H1 (cell line): ENCODE measurements at regions not wholly inside any gene's neighbourhood (a gene's known extent, or its start where the extent isn't known, plus 50 kb on each side); places are given as distances from the start of the nearest gene placed in this dataset.
"Not testable (repeated sequence)": the region's sequence is repeated elsewhere in the genome, so short reads cannot be mapped to it uniquely, and the experiment has no call there.

Experiments
- CTCF ChIA-PET: fragments of 300-600 bp; sonication (Branson Sonifier 250); formaldehyde crosslinking; loops from one replicate; lab custom pipeline; 2021; ENCODE audit not compliant: partially characterized antibody; lab: Charles Lee
- POLR2A ChIA-PET: fragments of 300-600 bp; sonication (Branson Sonifier 250); formaldehyde crosslinking; loops from one replicate; lab custom pipeline; 2021; ENCODE audit warnings: inconsistent platforms; ENCODE audit not compliant: partially characterized antibody; lab: Charles Lee
- DNase-seq, 2 experiments: peaks; one replicate each; pipeline versions ENCODE4 v3.0.0 to v3.0.0-alpha.2; 2010 to 2022; ENCODE audit warnings: low spot score in 2 of 2, low read depth in 1 of 2, mixed read lengths in 1 of 2
- FAIRE-seq: peaks from 2 replicates; lab custom pipeline; 2011; peaks lifted over from hg19 to GRCh38; lab: Jason Lieb, UNC
- H2AFZ ChIP-seq: 2 replicates; pipeline ENCODE4 v1.8.1; 2012; ENCODE audit warnings: low read length, inconsistent platforms
- H2AK5ac ChIP-seq: 2 replicates; pipeline ENCODE4 v1.6.1; 2013; ENCODE audit warnings: low read depth, low read length
- H2BK120ac ChIP-seq: replicated peaks from 2 replicates; pipeline ENCODE3; 2013; ENCODE audit warnings: low read depth, low read length, inconsistent platforms
- H2BK12ac ChIP-seq: 2 replicates; pipeline ENCODE4 v1.6.1; 2013; ENCODE audit warnings: low read depth, low read length
- H2BK15ac ChIP-seq: 2 replicates; pipeline ENCODE4 v1.6.1; 2013; ENCODE audit warnings: low read length
- H2BK20ac ChIP-seq: 2 replicates; pipeline ENCODE4 v1.6.1; 2013; ENCODE audit warnings: low read length
- H2BK5ac ChIP-seq: 2 replicates; pipeline ENCODE4 v1.6.1; 2013; ENCODE audit warnings: low read depth, low read length
- H3K14ac ChIP-seq: 2 replicates; pipeline ENCODE4 v1.6.1; 2013; ENCODE audit warnings: inconsistent platforms; ENCODE audit not compliant: insufficient read length
- H3K18ac ChIP-seq: 2 replicates; pipeline ENCODE4 v1.6.1; 2013; ENCODE audit warnings: low read length; ENCODE audit errors: extremely low read depth
- H3K23ac ChIP-seq: 2 replicates; pipeline ENCODE4 v1.6.1; 2013; ENCODE audit warnings: inconsistent platforms; ENCODE audit not compliant: insufficient read length
- H3K23me2 ChIP-seq: 2 replicates; pipeline ENCODE4 v1.6.1; 2013; ENCODE audit warnings: low read depth, low read length
- H3K27ac ChIP-seq: 2 replicates; pipeline ENCODE4 v1.6.1; 2011; ENCODE audit warnings: low read depth, low read length, inconsistent platforms
- H3K27me3 ChIP-seq, 4 experiments: replicated peaks in 1 of 4; 1 replicate in 1 of 4; 2 replicates in 3 of 4; pipeline versions ENCODE4 v1.6.1 to v1.8.1; 2011 to 2013; ENCODE audit warnings: low read length in 3 of 4, mild to moderate bottlenecking in 3 of 4, inconsistent platforms in 2 of 4, mixed read lengths in 2 of 4, moderate library complexity in 1 of 4; ENCODE audit not compliant: control insufficient read depth in 3 of 4, insufficient read depth in 3 of 4; ENCODE audit errors: extremely low read depth in 1 of 4
- H3K36me3 ChIP-seq, 4 experiments: 2 replicates each; pipeline versions ENCODE4 v1.6.1 to v1.8.1; 2011 to 2013; ENCODE audit warnings: mild to moderate bottlenecking in 4 of 4, low read length in 3 of 4, moderate library complexity in 2 of 4, control low read depth in 1 of 4, inconsistent platforms in 1 of 4; ENCODE audit not compliant: insufficient read depth in 4 of 4, control insufficient read depth in 2 of 4
- H3K4ac ChIP-seq: replicated peaks from 2 replicates; pipeline ENCODE3; 2013; ENCODE audit warnings: low read length, low read depth, mixed read lengths, inconsistent platforms; ENCODE audit not compliant: insufficient read length
- H3K4me1 ChIP-seq, 4 experiments: replicated peaks in 1 of 4; 1 replicate in 1 of 4; 2 replicates in 3 of 4; pipeline versions ENCODE4 v1.6.1 to v1.8.1; 2011 to 2013; ENCODE audit warnings: low read length in 3 of 4, inconsistent platforms in 2 of 4, mixed read lengths in 1 of 4; ENCODE audit not compliant: insufficient read depth in 4 of 4, control insufficient read depth in 3 of 4
- H3K4me2 ChIP-seq, 2 experiments: 2 replicates each; pipeline versions ENCODE4 v1.6.1 to v1.8.1; 2011 to 2013; ENCODE audit warnings: low read depth in 2 of 2, low read length in 2 of 2, control low read depth in 1 of 2, inconsistent platforms in 1 of 2, mild to moderate bottlenecking in 1 of 2; ENCODE audit not compliant: insufficient read depth in 1 of 2
- H3K4me3 ChIP-seq, 4 experiments: fragments of 200-600, 300-600 bp in 1 of 4; sonication (generic), shearing (Covaris generic), sonication (Bioruptor Twin) in 1 of 4; 2 replicates each; pipeline versions ENCODE4 v1.5.1 to v1.8.1; 2011 to 2016; ENCODE audit warnings: low read length in 4 of 4, low read depth in 3 of 4, control low read depth in 2 of 4, inconsistent platforms in 2 of 4, mild to moderate bottlenecking in 2 of 4, mixed read lengths in 1 of 4, moderate library complexity in 1 of 4; ENCODE audit not compliant: insufficient read depth in 2 of 4; ENCODE audit errors: extremely low read depth in 1 of 4
- H3K56ac ChIP-seq: replicated peaks from 2 replicates; pipeline ENCODE3; 2013; ENCODE audit warnings: low read depth, mild to moderate bottlenecking, mixed read lengths, low read length, inconsistent platforms; ENCODE audit not compliant: insufficient read length
- H3K79me1 ChIP-seq: 2 replicates; pipeline ENCODE4 v1.6.1; 2013; ENCODE audit warnings: low read depth, low read length, control low read depth
- H3K79me2 ChIP-seq, 2 experiments: 2 replicates each; pipeline versions ENCODE4 v1.6.1 to v1.8.1; 2012 to 2013; ENCODE audit warnings: low read length in 2 of 2, mild to moderate bottlenecking in 2 of 2, inconsistent platforms in 1 of 2; ENCODE audit not compliant: insufficient read depth in 2 of 2, control insufficient read depth in 1 of 2
- H3K9ac ChIP-seq, 4 experiments: replicated peaks in 1 of 4; 1 replicate in 1 of 4; 2 replicates in 3 of 4; pipeline versions ENCODE4 v1.6.1 to v1.8.1; 2011 to 2013; ENCODE audit warnings: low read depth in 3 of 4, low read length in 3 of 4, control low read depth in 2 of 4, mild to moderate bottlenecking in 2 of 4, moderate library complexity in 2 of 4, inconsistent platforms in 1 of 4; ENCODE audit errors: extremely low read depth in 1 of 4
- H3K9me3 ChIP-seq, 2 experiments: 2 replicates each; pipeline versions ENCODE4 v1.6.1 to v1.8.1; 2012 to 2013; ENCODE audit warnings: mild to moderate bottlenecking in 2 of 2, moderate library complexity in 2 of 2, control low read depth in 1 of 2, inconsistent platforms in 1 of 2, low read depth in 1 of 2, low read length in 1 of 2, mixed read lengths in 1 of 2; ENCODE audit not compliant: insufficient read depth in 2 of 2
- H4K20me1 ChIP-seq, 2 experiments: replicated peaks in 1 of 2; 2 replicates each; pipeline versions ENCODE3 to v1.8.1; 2011 to 2013; ENCODE audit warnings: inconsistent platforms in 2 of 2, low read length in 2 of 2, mild to moderate bottlenecking in 1 of 2; ENCODE audit not compliant: insufficient read depth in 2 of 2, control insufficient read depth in 1 of 2
- H4K5ac ChIP-seq: 2 replicates; pipeline ENCODE4 v1.6.1; 2013; ENCODE audit warnings: low read length, low read depth, mixed read lengths, inconsistent platforms; ENCODE audit not compliant: insufficient read length
- H4K8ac ChIP-seq: 2 replicates; pipeline ENCODE4 v1.8.0; 2013; ENCODE audit warnings: mild to moderate bottlenecking, moderate library complexity, low read length, inconsistent platforms; ENCODE audit not compliant: insufficient read depth; ENCODE audit errors: extremely low read depth
- H4K91ac ChIP-seq: replicated peaks from 2 replicates; pipeline ENCODE3; 2013; ENCODE audit warnings: low read length, mixed read lengths, inconsistent platforms; ENCODE audit not compliant: insufficient read length
- ATF2 ChIP-seq: IDR thresholded peaks from 2 replicates; pipeline ENCODE4 v1.6.1; 2012; ENCODE audit warnings: low read length, inconsistent platforms
- CTBP2 ChIP-seq: IDR thresholded peaks from 2 replicates; pipeline ENCODE4 v1.7.0; 2011; ENCODE audit warnings: borderline replicate concordance, mild to moderate bottlenecking, moderate library complexity, mixed read lengths, low read length; ENCODE audit not compliant: insufficient read depth, insufficient read length
- PHF8 ChIP-seq: fragments of 200-600 bp; sonication (generic); conservative IDR thresholded peaks from 2 replicates; pipeline ENCODE4 v1.7.1; 2012; ENCODE audit warnings: low read depth, mild to moderate bottlenecking, inconsistent platforms, low read length, moderate library complexity
- TEAD4 ChIP-seq: IDR thresholded peaks from 2 replicates; pipeline ENCODE4 v1.6.1; 2012; ENCODE audit warnings: low read depth, low read length, inconsistent platforms, mixed read lengths
- WGBS, 2 experiments: shearing (Covaris generic) in 1 of 2; methylation state at CpG; one replicate each; pipeline versions ENCODE4 v1.1.6 to v1.1.7; 2013 to 2015; ENCODE audit warnings: low lambda C conversion rate in 2 of 2, mixed read lengths in 2 of 2, inconsistent platforms in 1 of 2, low coverage in 1 of 2, missing lambda C conversion rate in 1 of 2; ENCODE audit not compliant: insufficient replicate concordance in 2 of 2, insufficient coverage in 1 of 2, insufficient read length in 1 of 2; ENCODE audit errors: extremely low coverage in 1 of 2, missing lambda C conversion rate in 1 of 2; 5-methylcytosine and 5-hydroxymethylcytosine counted together

GRCh38 chr3:65138556-65138955 lies 450.8 kb upstream of the ADAMTS9 start (continued):
- no peak for TF ChIP-seq ATF2
- TF ChIP-seq CTBP2, result no peak
- TF ChIP-seq PHF8, result no peak
- no peak for TF ChIP-seq TEAD4

- H3K79me2 ChIP-seq, H2AFZ ChIP-seq, H4K91ac ChIP-seq, H3K27ac ChIP-seq, H3K18ac ChIP-seq, H3K9me3 ChIP-seq, H3K9ac ChIP-seq, H2BK20ac ChIP-seq, H4K20me1 ChIP-seq, H3K56ac ChIP-seq, H3K27me3 ChIP-seq, H2AK5ac ChIP-seq, H3K36me3 ChIP-seq, H2BK120ac ChIP-seq, H3K23ac ChIP-seq, H3K4ac ChIP-seq, CTCF ChIA-PET, FAIRE-seq, H3K23me2 ChIP-seq, H3K14ac ChIP-seq, H3K4me1 ChIP-seq, H4K5ac ChIP-seq, H4K8ac ChIP-seq, H3K4me3 ChIP-seq, H2BK15ac ChIP-seq, POLR2A ChIA-PET, H2BK5ac ChIP-seq, H2BK12ac ChIP-seq, H3K4me2 ChIP-seq, DNase-seq, H3K79me1 ChIP-seq: not testable (repeated sequence)
- 86% methylated on average over 3 of the region's 3 CpGs; no CpG with 5 or more reads in 1 of the 2 experiments for whole genome bisulfite sequencing, 2 experiments
These were observed 446.0 kb upstream of the ADAMTS9 start for GRCh38 chr3:65133752-65134151.
